Loucy (cell line): ENCODE measurements at regions not wholly inside any gene's neighbourhood (a gene's known extent, or its start where the extent isn't known, plus 50 kb on each side); places are given as distances from the start of the nearest gene placed in this dataset.

Experiments used
- EZH2phosphoT487 ChIP-seq: fragments of 200-600 bp; IDR thresholded peaks from 2 replicates; pipeline ENCODE4 v1.6.1; 2018; ENCODE audit warnings: antibody characterized with exemption, mild to moderate bottlenecking, moderate library complexity, borderline replicate concordance
- TF ChIP-seq, protein P1 (sequence below): fragments of 200-600 bp; sonication (generic); conservative IDR thresholded peaks from 2 replicates; pipeline ENCODE4 v1.5.1; 2014; ENCODE audit warnings: mild to moderate bottlenecking, antibody characterized with exemption, low read length

DNA sequence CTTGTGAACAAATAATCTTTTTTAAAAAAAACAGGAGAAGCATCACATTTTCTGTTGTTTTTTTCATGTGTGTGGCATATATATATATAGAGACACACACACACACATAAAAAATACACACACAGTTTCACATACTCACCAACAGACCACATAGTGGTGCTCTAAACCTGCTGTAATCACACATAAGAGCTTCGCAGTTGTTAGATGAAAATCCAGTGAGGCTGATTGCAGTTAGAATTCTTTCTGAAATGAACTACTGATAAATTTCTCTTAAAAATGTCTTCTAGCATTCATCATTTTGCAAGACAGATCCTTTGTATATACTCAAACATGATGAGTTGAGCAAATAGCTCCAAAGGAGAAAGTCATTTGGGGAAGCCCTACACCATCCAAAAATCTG lies 434.3 kb upstream of the STXBP6 start:
- TF ChIP-seq, protein P1, sequence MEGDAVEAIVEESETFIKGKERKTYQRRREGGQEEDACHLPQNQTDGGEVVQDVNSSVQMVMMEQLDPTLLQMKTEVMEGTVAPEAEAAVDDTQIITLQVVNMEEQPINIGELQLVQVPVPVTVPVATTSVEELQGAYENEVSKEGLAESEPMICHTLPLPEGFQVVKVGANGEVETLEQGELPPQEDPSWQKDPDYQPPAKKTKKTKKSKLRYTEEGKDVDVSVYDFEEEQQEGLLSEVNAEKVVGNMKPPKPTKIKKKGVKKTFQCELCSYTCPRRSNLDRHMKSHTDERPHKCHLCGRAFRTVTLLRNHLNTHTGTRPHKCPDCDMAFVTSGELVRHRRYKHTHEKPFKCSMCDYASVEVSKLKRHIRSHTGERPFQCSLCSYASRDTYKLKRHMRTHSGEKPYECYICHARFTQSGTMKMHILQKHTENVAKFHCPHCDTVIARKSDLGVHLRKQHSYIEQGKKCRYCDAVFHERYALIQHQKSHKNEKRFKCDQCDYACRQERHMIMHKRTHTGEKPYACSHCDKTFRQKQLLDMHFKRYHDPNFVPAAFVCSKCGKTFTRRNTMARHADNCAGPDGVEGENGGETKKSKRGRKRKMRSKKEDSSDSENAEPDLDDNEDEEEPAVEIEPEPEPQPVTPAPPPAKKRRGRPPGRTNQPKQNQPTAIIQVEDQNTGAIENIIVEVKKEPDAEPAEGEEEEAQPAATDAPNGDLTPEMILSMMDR = no peak
- no peak for TF ChIP-seq EZH2phosphoT487
